K562 (cell line): ENCODE measurements at regions not wholly inside any gene's neighbourhood (a gene's known extent, or its start where the extent isn't known, plus 50 kb on each side); places are given as distances from the start of the nearest gene placed in this dataset.

Experiments used
- ATAC-seq: fragments of 200-7000 bp; cut with Tn5 transposase; 3 replicates; pipeline ENCODE4 v1.9.1; 2020; ENCODE audit warnings: moderate library complexity
- BruUV-seq: library from RNA; stranded (reverse); fragments of 400-500 nt; replicated peaks from 2 replicates; lab custom pipeline; 2021; lab: Mats Ljungman, UMichigan
- CTCF ChIA-PET: fragments of 300-600 bp; formaldehyde crosslinking; extraction: SDS; loops from one replicate; lab custom pipeline; 2021; ENCODE audit warnings: low intra/inter-chr PET ratio; lab: Yijun Ruan, JAX
- POLR2A ChIA-PET: fragments of 300-600, 350-650 bp; sonication (Branson Sonifier 250); formaldehyde crosslinking; extraction: SDS; loops from one replicate; lab custom pipeline; 2021; ENCODE audit warnings: antibody characterized with exemption, inconsistent platforms; lab: Yijun Ruan, JAX
- DNase-seq, 4 experiments: peaks; one replicate each; pipeline versions ENCODE4 v3.0.0 to v3.0.0-alpha.2; 2011 to 2018; ENCODE audit warnings: low spot score in 3 of 4, mixed read lengths in 3 of 4; ENCODE audit errors: extremely low read depth in 1 of 4
- FAIRE-seq: peaks from 2 replicates; lab custom pipeline; 2011; peaks lifted over from hg19 to GRCh38; lab: Jason Lieb, UNC
- H2AFZ ChIP-seq: 2 replicates; pipeline ENCODE4 v1.6.0; 2011; ENCODE audit warnings: low read depth, low read length, control low read depth, inconsistent platforms
- H3K27ac ChIP-seq: fragments of 200-600 bp; 3 replicates; pipeline ENCODE4 v1.8.0; 2011; ENCODE audit warnings: low read depth, mild to moderate bottlenecking, control low read depth, inconsistent platforms, low read length, moderate library complexity, mixed read lengths; ENCODE audit errors: extremely low read depth
- H3K27me3 ChIP-seq, 2 experiments: fragments of 300-600 bp in 1 of 2; 2 replicates in 1 of 2; 3 replicates in 1 of 2; pipeline versions ENCODE4 v1.6.0 to v1.8.0; 2011; ENCODE audit warnings: inconsistent platforms in 2 of 2, low read length in 2 of 2, mild to moderate bottlenecking in 1 of 2, mixed read lengths in 1 of 2, moderate library complexity in 1 of 2; ENCODE audit not compliant: control insufficient read depth in 2 of 2, insufficient read depth in 2 of 2
- H3K36me3 ChIP-seq: fragments of 300-600 bp; 3 replicates; pipeline ENCODE4 v1.8.0; 2011; ENCODE audit warnings: mild to moderate bottlenecking, low read length, inconsistent platforms; ENCODE audit not compliant: control insufficient read depth, insufficient read depth
- H3K4me1 ChIP-seq, 2 experiments: fragments of 200-600 bp in 1 of 2; replicated peaks in 1 of 2; 2 replicates in 1 of 2; 3 replicates in 1 of 2; pipeline versions ENCODE4 v1.5.1 to v1.8.0; 2011; ENCODE audit warnings: inconsistent platforms in 2 of 2, low read length in 2 of 2, mild to moderate bottlenecking in 1 of 2, mixed read lengths in 1 of 2, moderate library complexity in 1 of 2; ENCODE audit not compliant: control insufficient read depth in 2 of 2, insufficient read depth in 2 of 2
- H3K4me2 ChIP-seq: 2 replicates; pipeline ENCODE4 v1.6.1; 2011; ENCODE audit warnings: low read length, control low read depth, inconsistent platforms, mixed read lengths; ENCODE audit not compliant: insufficient read depth
- H3K4me3 ChIP-seq: fragments of 200-600 bp; sonication (generic), shearing (Covaris generic); 2 replicates; pipeline ENCODE4 v1.5.1; 2016; ENCODE audit warnings: control low read depth, inconsistent platforms
- H3K79me2 ChIP-seq: fragments of 200-600 bp; 3 replicates; pipeline ENCODE4 v1.8.0; 2011; ENCODE audit warnings: low read length, inconsistent platforms; ENCODE audit not compliant: control insufficient read depth, insufficient read depth
- H3K9ac ChIP-seq, 2 experiments: 2 replicates each; pipeline versions ENCODE4 v1.6.0 to v1.6.1; 2011; ENCODE audit warnings: low read depth in 2 of 2, low read length in 2 of 2, control low read depth in 1 of 2, inconsistent platforms in 1 of 2, mild to moderate bottlenecking in 1 of 2, mixed read lengths in 1 of 2; ENCODE audit not compliant: insufficient read depth in 1 of 2
- H3K9me1 ChIP-seq: one replicate; pipeline ENCODE4 v1.6.0; 2011; ENCODE audit warnings: inconsistent platforms, mild to moderate bottlenecking, low read length, moderate library complexity; ENCODE audit not compliant: control insufficient read depth, insufficient read depth
- H3K9me3 ChIP-seq: replicated peaks from 2 replicates; pipeline ENCODE4 v1.5.1; 2011; ENCODE audit warnings: low read depth, low read length, inconsistent platforms; ENCODE audit not compliant: control insufficient read depth, insufficient read depth
- H4K20me1 ChIP-seq: replicated peaks from 2 replicates; pipeline ENCODE4 v1.6.1; 2011; ENCODE audit warnings: low read length, inconsistent platforms, mixed read lengths; ENCODE audit not compliant: control insufficient read depth, insufficient read depth
- BHLHE40 ChIP-seq: IDR thresholded peaks from 2 replicates; pipeline ENCODE4 v1.6.1; 2011; ENCODE audit warnings: low read length, improper control_type of control experiment
- GTF2E2 ChIP-seq: fragments of 200-800 bp; sonication (Bioruptor generic); IDR thresholded peaks from 2 replicates; pipeline ENCODE4 v1.6.1; 2016; ENCODE audit warnings: missing genetic modification characterization, missing compliant biosample characterization
- JUND ChIP-seq, 2 experiments: IDR thresholded peaks; 2 replicates in 1 of 2; 3 replicates in 1 of 2; pipeline ENCODE4 v1.6.1; 2011; ENCODE audit warnings: borderline replicate concordance in 2 of 2, low read depth in 2 of 2, low read length in 2 of 2, improper control_type of control experiment in 1 of 2, missing biosample characterization in 1 of 2, missing genetic modification characterization in 1 of 2, missing genetic modification reagents in 1 of 2
- MTA1 ChIP-seq: fragments of 450-650 bp; IDR thresholded peaks from 2 replicates; pipeline ENCODE4 v1.6.1; 2017; ENCODE audit warnings: borderline replicate concordance
- MYC ChIP-seq, 2 experiments: fragments of 250-450 bp in 1 of 2; sonication (Bioruptor Pico) in 1 of 2; IDR thresholded peaks; 2 replicates each; pipeline versions ENCODE4 v1.5.1 to v1.6.1; 2012 to 2021; ENCODE audit warnings: low read depth in 2 of 2, borderline replicate concordance in 1 of 2, improper control_type of control experiment in 1 of 2, low read length in 1 of 2, mild to moderate bottlenecking in 1 of 2, moderate library complexity in 1 of 2
- PML ChIP-seq: IDR thresholded peaks from 2 replicates; pipeline ENCODE4 v1.6.1; 2012; ENCODE audit warnings: low read length, inconsistent platforms
- POU5F1 ChIP-seq: fragments of 150-350 bp; IDR thresholded peaks from 2 replicates; pipeline ENCODE4 v1.6.1; 2014; ENCODE audit warnings: borderline replicate concordance, low read length, low read depth, mild to moderate bottlenecking; ENCODE audit not compliant: partially characterized antibody
- SOX6 ChIP-seq: fragments of 450-650 bp; IDR thresholded peaks from 2 replicates; pipeline ENCODE4 v1.6.1; 2014; ENCODE audit warnings: mild to moderate bottlenecking
- TCF3 ChIP-seq: sonication (generic); formaldehyde crosslinking; IDR thresholded peaks from 2 replicates; pipeline ENCODE4 v1.4.0; 2020; ENCODE audit warnings: mild to moderate bottlenecking, missing genetic modification reagents
- TEAD4 ChIP-seq, 2 experiments: sonication (generic) in 1 of 2; formaldehyde crosslinking in 1 of 2; IDR thresholded peaks; 2 replicates each; pipeline versions ENCODE4 v1.6.1 to v1.8.0; 2012 to 2022; ENCODE audit warnings: borderline replicate concordance in 1 of 2, inconsistent platforms in 1 of 2, low read length in 1 of 2, mild to moderate bottlenecking in 1 of 2, missing genetic modification reagents in 1 of 2
- WGBS: fragments of 100-300 bp; shearing (Covaris generic); methylation state at CpG from one replicate; pipeline ENCODE4 v1.1.6; 2016; ENCODE audit warnings: low coverage, mixed read lengths; ENCODE audit not compliant: insufficient coverage; ENCODE audit errors: missing lambda C conversion rate; 5-methylcytosine and 5-hydroxymethylcytosine counted together
- in situ Hi-C: fragments of 300-500 bp; cut with MboI; formaldehyde crosslinking; loops from 4 replicates; pipeline ENCODE4 v1.15.0; 2018; ENCODE audit warnings: inconsistent platforms, mixed read lengths
- intact Hi-C: fragments of 100-400 bp; cut with micrococcal nuclease; formaldehyde crosslinking; loops from 2 replicates; pipeline ENCODE4 v1.14.2; 2022
- TF ChIP-seq, protein P1 (sequence below): fragments of 250-450 bp; sonication (Bioruptor Pico); IDR thresholded peaks from 2 replicates; pipeline ENCODE4 v1.4.0; 2020; ENCODE audit warnings: mild to moderate bottlenecking
- TF ChIP-seq, protein P2 (sequence below): fragments of 450-650 bp; IDR thresholded peaks from 2 replicates; pipeline ENCODE4 v1.6.1; 2016; ENCODE audit warnings: low read depth

DNA sequence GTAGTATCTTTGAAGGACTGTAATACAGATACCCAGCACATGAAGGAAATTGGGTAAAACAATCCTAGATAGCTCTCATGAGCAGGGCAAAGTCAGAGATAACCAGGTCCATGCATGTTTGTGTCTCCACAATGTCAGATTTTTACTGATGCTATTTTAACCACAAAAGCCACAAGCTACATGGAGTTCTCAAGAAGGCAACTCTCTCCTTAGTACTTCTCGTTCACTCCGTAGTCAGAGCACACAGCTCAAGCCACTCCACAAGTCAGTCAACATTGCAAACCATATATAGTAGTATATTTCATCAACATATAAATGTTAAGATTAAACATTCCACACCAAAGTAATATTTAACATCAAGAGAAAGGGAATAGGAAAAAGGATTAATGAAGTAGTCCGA is 98.0 kb upstream of the PIK3CG start:
- Histone ChIP-seq H4K20me1 (no peaks in the 10 kb centered on the region), H3K36me3 (no peaks in the 10 kb centered on the region), H3K4me2 (peak overlapping the region; percentile 13; the same call in 1 of the 2 replicates), H3K4me3 (no peak overlapping the region), H3K79me2 (no peaks in the 10 kb centered on the region), H3K27ac (no peak overlapping the region), H3K4me1 (peaks cover 0 to 16% of the 10 kb centered on the region in 2 experiments; a peak in 4 of 5 replicates), H2AFZ (peak overlapping the region; percentile 24), H3K9ac (no peak overlapping the region), H3K9me3 (no peaks in the 10 kb centered on the region), H3K9me1 (no peaks in the 10 kb centered on the region), H3K27me3 (no peaks in the 10 kb centered on the region)
- ChIA-PET CTCF (no interaction called here), POLR2A (interaction anchor here (1.1 to 5.4 kb wide), 6 partner anchors 8 to 19 kb away, joined by 3 to 37 read pairs (median 10); no protein-coding TSS in a partner anchor)
- WGBS = 21% methylated on average over 3 of the region's 3 CpGs
- intact Hi-C loops (no loop called here), in situ Hi-C loops (no loop called here)
- peak in 1 of 4 experiments; percentile 55 for DNase-seq
- no TSS peak for BruUV-seq
- ATAC-seq = peak; percentile 67
- FAIRE-seq = peak; percentile 60
- no peak for TF ChIP-seq MTA1
- 0 out of 2 replicates have a peak, but pooled peaks have one; percentile 32 for TF ChIP-seq GTF2E2 (tag)
- peak; percentile 52; the same call in 1 of the 2 replicates for TF ChIP-seq BHLHE40
- TF ChIP-seq POU5F1 = no peak
- TF ChIP-seq, protein P1, sequence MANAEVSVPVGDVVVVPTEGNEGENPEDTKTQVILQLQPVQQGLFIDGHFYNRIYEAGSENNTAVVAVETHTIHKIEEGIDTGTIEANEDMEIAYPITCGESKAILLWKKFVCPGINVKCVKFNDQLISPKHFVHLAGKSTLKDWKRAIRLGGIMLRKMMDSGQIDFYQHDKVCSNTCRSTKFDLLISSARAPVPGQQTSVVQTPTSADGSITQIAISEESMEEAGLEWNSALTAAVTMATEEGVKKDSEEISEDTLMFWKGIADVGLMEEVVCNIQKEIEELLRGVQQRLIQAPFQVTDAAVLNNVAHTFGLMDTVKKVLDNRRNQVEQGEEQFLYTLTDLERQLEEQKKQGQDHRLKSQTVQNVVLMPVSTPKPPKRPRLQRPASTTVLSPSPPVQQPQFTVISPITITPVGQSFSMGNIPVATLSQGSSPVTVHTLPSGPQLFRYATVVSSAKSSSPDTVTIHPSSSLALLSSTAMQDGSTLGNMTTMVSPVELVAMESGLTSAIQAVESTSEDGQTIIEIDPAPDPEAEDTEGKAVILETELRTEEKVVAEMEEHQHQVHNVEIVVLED (CRISPR knock-in tag) = no peak
- TF ChIP-seq PML = 0 out of 2 replicates have a peak, but pooled peaks have one; percentile 28
- TF ChIP-seq, protein P2, sequence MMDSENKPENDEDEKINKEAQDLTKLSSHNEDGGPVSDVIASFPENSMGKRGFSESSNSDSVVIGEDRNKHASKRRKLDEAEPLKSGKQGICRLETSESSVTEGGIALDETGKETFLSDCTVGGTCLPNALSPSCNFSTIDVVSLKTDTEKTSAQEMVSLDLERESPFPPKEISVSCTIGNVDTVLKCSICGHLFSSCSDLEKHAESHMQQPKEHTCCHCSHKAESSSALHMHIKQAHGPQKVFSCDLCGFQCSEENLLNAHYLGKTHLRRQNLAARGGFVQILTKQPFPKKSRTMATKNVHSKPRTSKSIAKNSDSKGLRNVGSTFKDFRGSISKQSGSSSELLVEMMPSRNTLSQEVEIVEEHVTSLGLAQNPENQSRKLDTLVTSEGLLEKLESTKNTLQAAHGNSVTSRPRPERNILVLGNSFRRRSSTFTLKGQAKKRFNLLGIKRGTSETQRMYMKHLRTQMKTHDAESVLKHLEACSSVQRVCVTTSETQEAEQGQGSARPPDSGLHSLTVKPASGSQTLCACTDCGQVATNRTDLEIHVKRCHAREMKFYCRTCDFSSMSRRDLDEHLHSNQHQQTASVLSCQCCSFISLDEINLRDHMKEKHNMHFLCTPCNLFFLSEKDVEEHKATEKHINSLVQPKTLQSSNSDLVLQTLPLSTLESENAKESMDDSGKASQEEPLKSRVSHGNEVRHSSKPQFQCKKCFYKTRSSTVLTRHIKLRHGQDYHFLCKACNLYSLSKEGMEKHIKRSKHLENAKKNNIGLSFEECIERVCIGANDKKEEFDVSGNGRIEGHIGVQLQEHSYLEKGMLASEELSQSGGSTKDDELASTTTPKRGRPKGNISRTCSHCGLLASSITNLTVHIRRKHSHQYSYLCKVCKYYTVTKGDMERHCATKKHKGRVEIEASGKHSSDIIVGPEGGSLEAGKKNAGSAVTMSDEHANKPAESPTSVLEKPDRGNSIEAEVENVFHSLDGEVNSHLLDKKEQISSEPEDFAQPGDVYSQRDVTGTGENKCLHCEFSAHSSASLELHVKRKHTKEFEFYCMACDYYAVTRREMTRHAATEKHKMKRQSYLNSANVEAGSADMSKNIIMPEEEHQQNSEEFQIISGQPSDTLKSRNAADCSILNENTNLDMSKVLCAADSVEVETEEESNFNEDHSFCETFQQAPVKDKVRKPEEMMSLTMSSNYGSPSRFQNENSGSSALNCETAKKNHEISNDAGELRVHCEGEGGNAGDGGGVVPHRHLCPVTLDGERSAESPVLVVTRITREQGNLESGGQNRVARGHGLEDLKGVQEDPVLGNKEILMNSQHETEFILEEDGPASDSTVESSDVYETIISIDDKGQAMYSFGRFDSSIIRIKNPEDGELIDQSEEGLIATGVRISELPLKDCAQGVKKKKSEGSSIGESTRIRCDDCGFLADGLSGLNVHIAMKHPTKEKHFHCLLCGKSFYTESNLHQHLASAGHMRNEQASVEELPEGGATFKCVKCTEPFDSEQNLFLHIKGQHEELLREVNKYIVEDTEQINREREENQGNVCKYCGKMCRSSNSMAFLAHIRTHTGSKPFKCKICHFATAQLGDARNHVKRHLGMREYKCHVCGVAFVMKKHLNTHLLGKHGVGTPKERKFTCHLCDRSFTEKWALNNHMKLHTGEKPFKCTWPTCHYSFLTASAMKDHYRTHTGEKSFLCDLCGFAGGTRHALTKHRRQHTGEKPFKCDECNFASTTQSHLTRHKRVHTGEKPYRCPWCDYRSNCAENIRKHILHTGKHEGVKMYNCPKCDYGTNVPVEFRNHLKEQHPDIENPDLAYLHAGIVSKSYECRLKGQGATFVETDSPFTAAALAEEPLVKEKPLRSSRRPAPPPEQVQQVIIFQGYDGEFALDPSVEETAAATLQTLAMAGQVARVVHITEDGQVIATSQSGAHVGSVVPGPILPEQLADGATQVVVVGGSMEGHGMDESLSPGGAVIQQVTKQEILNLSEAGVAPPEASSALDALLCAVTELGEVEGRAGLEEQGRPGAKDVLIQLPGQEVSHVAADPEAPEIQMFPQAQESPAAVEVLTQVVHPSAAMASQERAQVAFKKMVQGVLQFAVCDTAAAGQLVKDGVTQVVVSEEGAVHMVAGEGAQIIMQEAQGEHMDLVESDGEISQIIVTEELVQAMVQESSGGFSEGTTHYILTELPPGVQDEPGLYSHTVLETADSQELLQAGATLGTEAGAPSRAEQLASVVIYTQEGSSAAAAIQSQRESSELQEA = no peak
- TF ChIP-seq JUND (IDR thresholded peaks at IDR 0.05; ENCODE audit: borderline replicate concordance, low read depth, low read length) = no peak; the same call in 1 of the 2 replicates
- TF ChIP-seq JUND (tag; IDR thresholded peaks at IDR 0.05; ENCODE audit: borderline replicate concordance, low read depth, low read length) = no peak; the same call in 2 of the 3 replicates
- TF ChIP-seq MYC (IDR thresholded peaks at IDR 0.05; ENCODE audit: low read depth, low read length) = peak; percentile 55; the same call in 1 of the 2 replicates
- TF ChIP-seq MYC (CRISPR knock-in tag; IDR thresholded peaks at IDR 0.05; ENCODE audit: borderline replicate concordance, low read depth) = no peak
- 0 out of 2 replicates have a peak, but pooled peaks have one; percentile 7 for TF ChIP-seq SOX6
- peak; percentile 46 for TF ChIP-seq TCF3
- TF ChIP-seq TEAD4 (IDR thresholded peaks at IDR 0.05; ENCODE audit: low read length) = peak; percentile 76
- TF ChIP-seq TEAD4 (CRISPR knock-in tag; IDR thresholded peaks at IDR 0.05; ENCODE audit: borderline replicate concordance) = no peak
